DMS53 treated with DMSO at 0.1 percent for 48 hours (cell line): ENCODE measurements at regions not wholly inside any gene's neighbourhood (a gene's known extent, or its start where the extent isn't known, plus 50 kb on each side); places are given as distances from the start of the nearest gene placed in this dataset.
A peak's percentile ranks its signal among the peaks of the same experiment; 100 is the strongest.
"Not testable (repeated sequence)": the region's sequence is repeated elsewhere in the genome, so short reads cannot be mapped to it uniquely, and the experiment has no call there.

ENCODE experiments used
- DNase-seq: peaks from one replicate; lab custom pipeline; 2025; ENCODE audit not compliant: unreplicated experiment; lab: John Stamatoyannopoulos, UW

DNA sequence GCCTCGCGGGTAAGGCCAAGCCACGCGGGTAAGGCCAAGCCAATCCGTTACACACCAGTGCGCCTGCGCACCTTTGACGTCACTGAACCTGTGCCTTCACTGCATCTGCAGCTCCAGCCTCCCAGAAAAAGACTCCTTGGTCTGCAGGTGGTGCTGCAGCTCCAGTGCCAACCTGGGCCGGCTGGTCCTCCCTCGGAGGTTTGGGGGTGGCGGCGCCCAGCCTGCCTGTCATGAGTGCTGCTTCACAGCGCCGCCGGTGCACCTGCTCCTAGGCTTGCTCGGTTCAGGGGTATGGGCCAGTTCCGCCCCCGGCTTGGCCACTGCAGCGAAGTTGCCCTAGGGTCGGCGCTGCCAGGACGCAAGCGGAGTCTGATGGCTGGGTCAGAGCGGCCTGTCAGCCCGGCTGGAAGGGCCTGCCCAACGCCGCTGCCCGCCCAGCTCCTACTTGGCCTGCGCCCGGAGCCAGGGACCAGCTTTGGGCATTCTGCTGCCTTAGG lies 146.6 kb downstream of the USP22 start:
- DNase-seq = no peak

DNA sequence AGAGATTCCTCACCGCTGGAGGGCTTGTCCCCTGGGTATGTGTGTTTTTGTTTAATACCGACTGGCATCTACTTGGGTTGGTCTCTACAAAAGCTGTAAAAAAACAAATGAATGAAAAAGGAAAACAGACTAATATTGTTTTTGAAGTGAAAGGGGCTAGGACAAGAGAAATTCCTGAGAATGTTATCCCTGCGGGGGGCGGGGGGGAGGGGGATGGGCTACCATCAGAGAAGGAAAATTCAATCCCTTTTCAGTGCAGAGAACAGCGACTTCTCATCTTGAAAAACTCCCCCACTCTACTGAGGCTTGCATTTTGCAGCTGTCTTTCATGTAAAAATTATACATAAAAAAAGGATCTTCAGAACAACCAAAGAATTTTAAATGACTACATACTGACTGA lies 144.1 kb downstream of the USP22 start:
- DNase-seq = not testable (repeated sequence)

DNA sequence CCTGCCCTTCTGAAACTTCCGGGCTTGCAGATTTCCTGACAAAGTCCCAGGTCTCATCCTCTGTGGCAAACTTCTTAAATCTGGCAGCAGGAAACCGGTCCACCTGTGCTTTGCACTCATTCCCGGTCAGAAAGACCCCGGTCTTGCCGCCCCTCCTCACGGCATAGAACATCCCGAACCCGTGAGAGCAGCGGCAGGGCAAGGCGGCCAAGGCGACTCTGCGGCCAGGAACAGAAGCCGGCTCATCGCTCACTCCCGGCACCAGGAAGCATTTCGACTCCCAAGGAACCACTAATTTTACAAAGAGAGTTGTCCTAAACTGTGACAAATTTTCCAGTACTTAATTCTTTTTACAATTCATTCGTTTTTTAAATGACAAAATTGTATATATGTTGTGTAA lies 140.3 kb downstream of the USP22 start:
- not testable (repeated sequence) for DNase-seq

DNA sequence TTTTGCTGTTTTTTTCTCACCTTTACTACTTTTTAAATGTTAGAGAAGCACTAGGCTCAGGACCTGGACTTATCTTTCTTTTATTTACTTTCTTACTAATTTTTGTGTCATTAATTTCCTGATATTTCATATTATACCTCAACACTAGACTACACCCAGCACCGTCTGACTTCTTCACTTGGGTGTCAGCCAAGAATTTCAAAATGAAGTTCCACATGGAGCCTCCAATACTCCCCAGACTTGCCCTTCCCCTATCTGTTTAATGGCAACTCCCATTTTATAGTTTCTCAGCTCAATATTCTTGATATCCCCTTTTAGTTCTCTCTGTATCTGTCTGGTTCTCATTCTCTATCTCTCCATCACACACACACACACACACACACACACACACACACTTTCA lies 139.3 kb downstream of the USP22 start:
- DNase-seq = not testable (repeated sequence)

DNA sequence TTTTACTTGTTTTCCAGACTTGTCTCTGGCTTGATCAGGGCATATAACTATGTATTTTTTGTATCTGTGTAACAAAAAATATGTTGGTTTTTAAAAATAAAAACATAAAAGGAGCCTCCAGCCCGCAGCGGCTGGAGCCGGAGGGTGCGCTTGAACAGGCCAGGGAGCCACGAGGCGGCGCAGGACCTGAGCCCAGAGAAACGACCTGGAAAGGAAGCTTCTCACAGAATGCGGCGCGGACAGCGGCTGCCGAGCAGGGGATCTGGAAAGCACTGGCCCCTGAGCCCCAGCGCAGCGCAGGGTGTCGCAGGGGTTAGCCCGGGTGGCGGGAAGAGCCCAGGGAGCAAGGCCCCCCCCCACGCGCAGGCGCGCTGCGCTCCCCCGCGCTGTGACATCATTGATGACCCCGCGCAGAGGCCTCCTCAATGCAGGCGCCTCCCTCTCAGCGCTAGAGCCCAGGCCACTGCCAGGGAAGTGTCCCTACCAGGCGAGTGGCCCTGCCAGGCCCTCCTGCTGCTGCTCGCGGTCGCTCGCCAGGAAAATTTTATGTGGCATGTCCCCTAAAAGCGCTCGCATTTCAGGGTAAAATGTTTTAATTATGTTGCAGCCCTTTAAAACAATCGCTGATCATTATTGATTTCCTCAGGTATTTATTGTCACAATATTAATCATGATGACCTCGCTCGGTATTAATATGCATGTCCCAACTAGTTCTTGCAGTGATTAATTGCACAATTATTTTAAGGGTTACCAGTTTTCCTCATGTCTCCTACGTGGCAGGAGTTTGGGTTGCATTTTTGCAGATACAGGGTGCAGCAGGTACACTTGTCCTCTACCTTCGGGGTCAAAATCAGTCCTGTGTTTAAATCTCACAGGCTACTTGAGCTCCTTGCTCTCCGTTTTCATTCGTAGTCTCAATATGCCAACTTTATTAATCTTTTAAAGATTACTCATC lies 134.2 kb downstream of the USP22 start:
- DNase-seq = peak; percentile 85

DNA sequence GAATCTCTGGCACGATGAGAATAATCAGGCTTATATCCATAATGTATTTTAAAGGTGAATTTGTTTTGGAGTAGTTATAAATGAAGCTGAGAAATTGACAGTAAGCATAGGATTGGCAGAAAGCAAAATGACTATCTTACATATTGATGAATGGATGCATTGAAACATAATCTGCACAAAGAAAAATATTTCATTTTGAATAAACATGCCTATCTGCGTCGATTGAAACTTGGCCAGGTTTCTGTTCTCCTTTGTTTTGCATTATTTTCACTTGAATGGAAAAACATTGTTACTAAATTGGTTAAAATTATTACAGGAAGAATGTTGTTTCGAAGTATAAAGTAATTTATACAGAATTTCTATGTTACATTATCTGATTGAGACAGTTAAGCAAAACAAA lies 128.2 kb downstream of the USP22 start:
- DNase-seq = no peak

DNA sequence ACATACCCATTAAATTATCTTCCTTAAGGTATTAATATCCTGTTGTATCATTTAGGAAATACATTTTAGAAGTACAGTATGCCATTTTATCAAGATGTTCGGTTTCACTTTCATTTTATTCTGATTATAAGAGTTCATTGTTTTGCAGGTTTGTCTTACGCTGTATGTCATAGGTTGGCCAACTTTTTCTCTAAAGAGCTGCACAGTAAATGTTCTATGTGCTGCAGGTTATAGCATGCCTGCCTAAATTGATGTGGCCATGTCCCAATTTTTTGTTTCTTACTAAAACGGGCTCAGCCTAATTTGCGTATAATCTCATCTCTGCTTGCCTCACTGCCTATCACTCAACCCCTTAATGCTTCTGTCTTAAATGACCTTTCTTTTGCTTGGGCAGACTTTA lies 126.4 kb downstream of the USP22 start:
- no peak for DNase-seq

DNA sequence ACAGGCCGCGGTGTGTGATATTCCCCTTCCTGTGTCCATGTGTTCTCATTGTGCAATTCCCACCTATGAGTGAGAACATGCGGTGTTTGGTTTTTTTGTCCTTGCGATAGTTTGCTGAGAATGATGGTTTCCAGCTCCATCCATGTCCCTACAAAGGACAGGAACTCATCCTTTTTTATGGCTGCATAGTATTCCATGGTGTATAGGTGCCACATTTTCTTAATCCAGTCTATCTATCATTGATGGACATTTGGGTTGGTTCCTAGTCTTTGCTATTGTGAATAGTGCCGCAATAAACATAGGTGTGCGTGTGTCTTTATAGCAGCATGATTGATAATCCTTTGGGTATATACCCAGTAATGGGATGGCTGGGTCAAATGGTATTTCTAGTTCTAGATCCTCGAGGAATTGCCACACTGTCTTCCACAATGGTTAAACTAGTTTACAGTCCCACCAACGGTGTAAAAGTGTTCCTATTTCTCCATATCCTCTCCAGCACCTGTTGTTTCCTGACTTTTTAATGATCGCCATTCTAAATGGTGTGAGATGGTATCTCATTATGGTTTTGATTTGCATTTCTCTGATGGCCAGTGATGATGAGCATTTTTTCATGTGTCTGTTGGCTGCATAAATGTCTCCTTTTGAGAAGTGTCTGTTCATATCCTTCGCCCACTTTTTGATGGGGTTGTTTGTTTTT lies 125.1 kb downstream of the USP22 start:
- DNase-seq = not testable (repeated sequence)

DNA sequence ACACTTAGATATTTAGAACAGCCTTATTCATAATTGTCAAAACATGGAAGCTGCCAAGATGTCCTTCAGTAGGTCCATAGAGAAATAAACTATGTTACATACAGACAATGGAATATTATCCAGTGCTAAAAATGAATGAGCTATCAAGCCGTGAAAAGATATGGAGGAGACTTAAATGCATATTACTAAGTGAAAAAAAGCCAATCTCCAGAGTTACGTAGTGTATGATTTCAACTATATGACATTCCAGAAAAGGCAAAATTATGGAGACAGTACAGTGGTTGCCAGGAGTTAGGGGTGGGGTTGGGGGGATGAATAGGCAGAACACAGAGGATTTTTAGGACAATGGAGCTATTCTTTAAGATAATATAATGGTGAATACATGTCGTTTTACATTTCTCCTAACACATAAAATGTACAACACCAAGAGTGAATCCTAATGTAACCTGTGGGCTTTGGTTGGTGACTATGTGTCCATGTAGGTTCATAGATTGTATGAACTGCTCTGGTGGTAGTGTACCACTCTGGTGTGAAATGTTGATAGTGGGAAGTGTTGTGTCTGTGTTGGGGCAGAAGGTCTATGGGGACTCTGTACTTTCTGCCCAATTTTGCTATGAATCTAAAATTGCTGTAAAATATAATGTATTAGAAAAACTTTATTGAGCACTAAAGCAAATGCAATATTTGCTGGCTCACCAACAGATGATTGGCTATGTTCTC lies 122.6 kb downstream of the USP22 start:
- DNase-seq = no peak

DNA sequence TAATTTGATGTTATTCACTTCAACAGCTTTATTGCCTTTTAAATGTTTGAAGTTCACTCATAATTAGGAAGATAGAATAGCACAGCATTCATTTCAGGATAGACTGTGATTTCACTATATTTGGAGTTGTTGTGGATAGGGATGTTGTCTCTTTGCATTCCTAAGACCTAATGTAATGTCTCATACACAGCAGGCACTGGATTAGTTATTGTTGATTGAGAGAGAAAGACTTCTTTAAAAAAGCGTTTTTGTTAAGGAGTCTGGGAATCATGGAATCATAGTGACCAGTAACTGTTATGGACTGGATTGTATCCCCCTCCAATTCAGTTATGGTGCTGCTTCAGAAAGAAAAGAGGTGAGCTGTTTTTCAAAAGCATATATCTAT lies 122.0 kb downstream of the USP22 start:
- DNase-seq = no peak

DNA sequence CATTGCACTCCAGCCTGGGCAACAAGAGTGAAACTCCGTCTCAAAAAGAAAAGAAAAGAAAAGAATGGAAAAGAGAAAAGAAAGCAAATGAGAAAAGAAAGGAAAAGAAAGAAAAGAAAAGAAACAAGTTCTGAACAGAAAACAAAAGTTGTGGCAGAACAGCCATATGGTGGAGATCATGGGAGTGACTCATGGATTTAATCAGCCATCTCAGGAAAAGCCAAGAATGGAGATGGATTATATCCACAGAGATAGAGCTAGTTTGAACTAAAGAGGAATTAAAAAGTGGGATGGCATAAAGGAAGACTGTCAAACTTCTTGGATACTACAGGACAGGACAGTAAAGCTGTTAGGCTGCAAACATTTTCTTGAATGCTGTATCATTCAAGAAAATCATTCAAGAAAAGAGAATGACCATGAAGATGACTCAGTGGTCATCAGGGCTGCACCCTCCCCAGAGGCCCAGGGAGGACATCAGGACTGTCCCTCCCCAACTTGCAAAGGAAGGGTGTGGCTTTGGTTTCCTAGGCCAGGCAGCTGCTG lies 120.6 kb downstream of the USP22 start:
- DNase-seq = no peak

DNA sequence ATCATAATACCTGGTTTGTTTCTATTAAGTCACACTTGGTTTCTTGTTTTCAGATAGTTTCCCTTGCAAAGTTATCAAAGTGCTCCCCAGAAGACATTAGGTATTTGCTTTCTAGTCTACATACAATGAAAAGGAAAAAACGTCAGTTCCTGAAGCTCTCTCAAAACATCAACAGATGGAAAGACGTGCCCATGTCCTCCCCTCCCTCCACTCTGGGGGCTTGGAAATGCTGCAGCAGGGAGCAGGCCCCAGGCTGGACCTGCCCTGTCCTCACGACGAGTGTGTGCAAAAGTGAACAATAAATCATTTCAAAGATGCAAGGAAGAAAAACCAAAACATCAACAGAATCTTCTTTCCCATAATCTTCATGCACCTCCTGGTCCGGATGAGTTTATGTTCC lies 118.5 kb downstream of the USP22 start:
- no peak for DNase-seq

DNA sequence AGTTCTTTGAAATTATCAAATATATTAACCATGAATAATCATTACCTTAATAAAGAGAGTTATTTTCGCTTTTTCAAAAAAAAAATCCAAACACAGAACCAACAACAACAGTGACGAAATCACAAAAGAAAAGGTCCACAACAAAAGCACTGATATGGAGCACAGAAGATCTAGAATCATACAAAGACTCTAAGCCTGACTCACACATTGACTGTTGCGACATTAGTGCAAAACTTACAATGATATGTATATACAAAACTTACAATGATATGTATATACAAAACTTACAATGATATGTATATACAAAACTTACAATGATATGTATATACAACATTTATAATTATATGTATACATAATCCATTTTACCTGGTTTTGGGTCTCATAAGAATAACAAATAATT lies 117.7 kb downstream of the USP22 start:
- DNase-seq = no peak

DNA sequence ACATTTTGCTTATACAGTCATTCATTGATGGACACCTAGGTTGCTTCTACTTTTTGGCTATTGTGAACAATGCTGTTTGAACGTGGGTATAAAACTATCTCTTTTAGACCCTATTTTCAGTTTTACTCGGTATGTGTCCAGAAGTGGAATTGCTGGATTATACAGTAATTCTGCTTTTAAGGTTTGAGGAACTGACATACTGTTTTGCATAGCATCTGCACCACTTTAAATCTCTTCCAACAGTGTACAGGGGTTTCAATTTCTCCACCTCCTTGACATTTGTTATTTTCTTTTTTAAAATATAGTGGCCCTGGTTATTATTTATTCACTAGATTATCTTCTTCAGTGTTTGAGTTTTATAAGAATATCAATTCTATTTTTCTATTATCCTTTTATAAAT lies 116.9 kb downstream of the USP22 start:
- DNase-seq = no peak

DNA sequence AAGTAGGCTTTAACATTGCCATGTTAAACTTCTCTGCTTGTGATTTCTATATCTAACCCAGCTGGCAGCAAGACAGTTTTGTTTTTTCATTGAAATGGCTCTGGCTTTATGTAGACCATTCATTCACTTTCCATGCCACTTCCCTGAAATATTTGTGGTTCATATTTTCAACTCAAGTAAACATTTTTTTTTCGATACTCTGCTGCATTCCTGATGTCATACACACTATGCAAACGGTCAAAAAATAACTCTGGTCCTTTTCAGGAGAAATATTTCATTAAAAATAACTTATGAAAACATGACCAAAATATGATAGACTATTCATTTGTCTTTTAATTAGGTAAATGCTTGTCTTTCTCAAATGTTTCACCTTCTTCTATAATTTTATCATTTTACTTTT lies 116.3 kb downstream of the USP22 start:
- DNase-seq = no peak

DNA sequence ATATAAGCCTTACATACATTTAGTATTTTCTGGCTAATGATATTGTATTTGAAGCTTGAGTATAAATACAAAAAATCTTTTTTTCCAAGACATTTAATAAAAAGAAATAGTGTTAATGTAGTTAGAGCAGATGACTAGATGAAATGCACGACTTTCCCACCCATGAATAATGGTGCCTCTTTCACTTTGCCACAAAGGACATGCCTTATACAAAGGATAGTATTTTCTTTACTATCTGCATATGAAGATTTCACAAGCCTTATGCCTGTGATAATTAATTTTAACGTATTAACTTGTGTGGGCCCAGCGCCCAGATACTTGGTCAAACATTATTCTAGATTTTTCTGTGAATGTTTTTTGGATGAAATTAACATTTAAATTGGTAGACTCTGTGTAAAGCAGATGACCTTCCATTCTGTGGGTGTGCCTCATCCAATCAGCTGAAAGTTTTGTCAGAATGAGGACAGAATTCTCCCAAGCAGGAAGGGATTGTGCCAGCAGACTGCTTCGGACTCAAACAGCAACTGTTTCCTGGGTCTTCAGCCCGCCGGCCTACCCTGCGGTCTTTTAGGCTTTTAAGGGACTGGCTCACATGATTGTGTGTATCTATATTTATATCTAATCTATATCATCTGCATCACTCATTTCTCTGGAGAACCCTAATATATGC lies 115.4 kb downstream of the USP22 start:
- no peak for DNase-seq

DNA sequence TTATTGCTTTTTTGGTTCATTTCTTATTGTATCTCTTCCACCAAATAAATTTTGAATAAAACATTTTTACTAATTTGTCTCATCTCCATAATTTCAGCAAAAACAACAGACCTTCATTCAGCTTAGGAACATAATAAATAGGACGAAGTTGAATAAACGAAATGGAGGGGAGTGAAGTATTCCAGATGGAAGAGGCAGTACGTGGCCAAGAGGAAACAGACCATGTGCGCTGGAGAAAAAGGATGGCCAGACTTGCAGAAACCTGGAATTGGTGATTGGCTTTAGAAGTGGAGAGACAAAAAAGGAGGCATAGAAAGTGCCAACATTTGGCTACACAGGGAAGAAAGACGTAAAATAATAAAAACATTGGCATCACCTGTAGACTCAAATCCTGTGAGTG lies 113.5 kb downstream of the USP22 start:
- no peak for DNase-seq

DNA sequence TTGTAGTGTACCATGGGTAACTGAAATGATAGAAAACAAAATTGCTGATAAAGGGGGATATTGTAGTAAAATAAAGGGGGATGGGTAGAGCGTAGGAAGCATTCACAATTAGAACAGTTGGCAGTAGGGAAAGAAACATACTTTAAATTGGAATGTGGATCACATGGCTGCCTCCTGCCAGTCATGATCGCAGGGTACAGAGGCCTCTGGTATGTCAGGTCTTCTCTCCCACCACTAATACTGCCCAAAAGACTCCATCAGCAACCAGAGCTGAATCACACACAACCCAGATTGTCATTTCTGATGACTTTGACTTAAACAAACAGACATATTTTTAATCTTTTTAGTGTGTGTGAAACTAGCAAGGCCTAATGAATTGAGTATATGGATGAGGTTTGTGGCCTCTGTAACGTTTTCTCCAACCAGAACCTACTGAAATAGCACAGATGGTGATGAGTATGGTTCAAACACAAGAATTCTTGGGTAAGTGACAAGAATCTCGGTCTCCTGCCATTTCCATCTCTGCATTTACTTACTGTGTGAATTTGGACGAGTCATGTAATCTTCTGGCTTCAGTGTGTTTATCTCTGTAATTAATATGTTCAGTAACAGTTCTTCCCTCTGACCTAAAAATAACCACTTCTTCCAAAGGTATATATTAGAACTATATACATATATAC lies 112.6 kb downstream of the USP22 start:
- DNase-seq = no peak

DNA sequence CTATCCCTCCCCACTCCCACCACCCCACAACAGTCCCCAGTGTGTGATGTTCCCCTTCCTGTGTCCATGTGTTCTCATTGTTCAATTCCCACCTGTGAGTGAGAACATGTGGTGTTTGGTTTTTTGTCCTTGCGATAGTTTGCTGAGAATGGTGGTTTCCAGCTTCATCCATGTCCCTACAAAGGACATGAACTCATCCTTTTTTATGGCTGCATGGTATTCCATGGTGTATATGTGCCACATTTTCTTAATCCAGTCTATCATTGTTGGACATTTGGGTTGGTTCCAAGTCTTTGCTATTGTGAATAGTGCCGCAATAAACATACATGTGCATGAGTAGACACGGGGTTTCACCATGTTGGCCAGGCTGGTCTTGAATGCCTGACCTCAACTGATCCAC lies 109.8 kb downstream of the USP22 start:
- DNase-seq = not testable (repeated sequence)

DNA sequence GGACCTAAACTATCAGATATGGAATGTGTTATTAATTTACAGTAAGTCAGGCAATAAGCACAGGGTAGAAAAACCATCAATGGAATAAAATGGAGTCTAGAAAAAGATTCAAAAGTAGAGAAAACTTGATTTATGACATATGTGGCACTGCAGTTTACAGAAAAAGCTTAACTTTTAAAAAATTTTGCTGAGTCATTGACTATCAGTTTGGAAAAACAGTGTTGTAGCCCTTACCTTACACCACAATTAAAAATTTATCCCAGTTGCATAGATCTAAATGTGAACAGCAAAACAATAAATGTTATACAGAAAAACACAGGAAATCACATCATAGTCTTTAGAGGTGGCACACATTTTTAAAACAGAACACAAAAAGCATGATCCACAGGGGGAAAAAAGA lies 108.5 kb downstream of the USP22 start:
- no peak for DNase-seq
